ENCODE measurements at regions not wholly inside any gene's neighbourhood (a gene's known extent, or its start where the extent isn't known, plus 50 kb on each side); places are given as distances from the start of the nearest gene placed in this dataset.

DNA sequence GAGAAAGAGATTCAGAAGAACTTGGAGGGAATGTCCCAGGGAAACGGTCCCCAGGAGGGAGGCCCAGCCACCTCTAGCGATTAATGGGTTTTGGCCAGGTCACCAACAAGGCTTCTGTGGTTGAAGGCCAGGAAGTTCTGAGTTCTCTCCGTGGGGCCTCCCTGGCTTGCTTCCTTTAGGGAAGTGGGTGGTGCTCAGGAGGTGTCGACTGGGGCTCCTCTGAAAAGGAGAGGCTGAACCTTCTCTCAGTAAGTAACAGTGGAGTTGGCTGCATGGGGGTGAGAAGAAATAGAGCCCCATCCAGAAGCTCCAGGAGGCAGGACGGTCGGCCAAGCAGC, 77.1 kb upstream of the GSE1 start (continued):
- TF ChIP-seq YEATS4 (CRISPR knock-in tag; IDR thresholded peaks at IDR 0.05; ENCODE audit: borderline replicate concordance) (0 out of 2 replicates have a peak, but pooled peaks have one; percentile 20), ZFP82 (CRISPR knock-in tag; IDR thresholded peaks at IDR 0.05; ENCODE audit: borderline replicate concordance) (0 out of 2 replicates have a peak, but pooled peaks have one; percentile 44), ZMYM2 (CRISPR knock-in tag; IDR thresholded peaks at IDR 0.05) (no peak), GLI4 (CRISPR knock-in tag; IDR thresholded peaks at IDR 0.05; ENCODE audit: borderline replicate concordance) (no peak), ZNF430 (CRISPR knock-in tag; IDR thresholded peaks at IDR 0.05) (no peak), SP1 (IDR thresholded peaks at IDR 0.05) (no peak), SP1 (CRISPR knock-in tag; IDR thresholded peaks at IDR 0.05) (no peak), NKX3-1 (CRISPR knock-in tag; IDR thresholded peaks at IDR 0.05) (peak; percentile 25; the same call in 1 of the 2 replicates), ISL2 (CRISPR knock-in tag; IDR thresholded peaks at IDR 0.05) (0 out of 2 replicates have a peak, but pooled peaks have one; percentile 21), ZNF143 (CRISPR knock-in tag; IDR thresholded peaks at IDR 0.05) (0 out of 2 replicates have a peak, but pooled peaks have one; percentile 17), CHD4 (IDR thresholded peaks at IDR 0.05; ENCODE audit: borderline replicate concordance, low read length) (peak; percentile 75), ZFP36L1 (CRISPR knock-in tag; IDR thresholded peaks at IDR 0.05) (0 out of 2 replicates have a peak, but pooled peaks have one; percentile 48), E2F1 (CRISPR knock-in tag; IDR thresholded peaks at IDR 0.05) (peak; percentile 15; the same call in 1 of the 2 replicates), ZSCAN12 (CRISPR knock-in tag; IDR thresholded peaks at IDR 0.05) (0 out of 2 replicates have a peak, but pooled peaks have one; percentile 24), HOXA3 (CRISPR knock-in tag; IDR thresholded peaks at IDR 0.05) (0 out of 2 replicates have a peak, but pooled peaks have one; percentile 2), ZNF333 (CRISPR knock-in tag; IDR thresholded peaks at IDR 0.05; ENCODE audit: borderline replicate concordance) (peak; percentile 53; the same call in 1 of the 2 replicates), ZFP37 (CRISPR knock-in tag; IDR thresholded peaks at IDR 0.05; ENCODE audit: borderline replicate concordance) (0 out of 2 replicates have a peak, but pooled peaks have one; percentile 29), ZHX1 (CRISPR knock-in tag; IDR thresholded peaks at IDR 0.05; ENCODE audit: low read depth) (0 out of 2 replicates have a peak, but pooled peaks have one; percentile 61)
- TF ChIP-seq, protein P1, sequence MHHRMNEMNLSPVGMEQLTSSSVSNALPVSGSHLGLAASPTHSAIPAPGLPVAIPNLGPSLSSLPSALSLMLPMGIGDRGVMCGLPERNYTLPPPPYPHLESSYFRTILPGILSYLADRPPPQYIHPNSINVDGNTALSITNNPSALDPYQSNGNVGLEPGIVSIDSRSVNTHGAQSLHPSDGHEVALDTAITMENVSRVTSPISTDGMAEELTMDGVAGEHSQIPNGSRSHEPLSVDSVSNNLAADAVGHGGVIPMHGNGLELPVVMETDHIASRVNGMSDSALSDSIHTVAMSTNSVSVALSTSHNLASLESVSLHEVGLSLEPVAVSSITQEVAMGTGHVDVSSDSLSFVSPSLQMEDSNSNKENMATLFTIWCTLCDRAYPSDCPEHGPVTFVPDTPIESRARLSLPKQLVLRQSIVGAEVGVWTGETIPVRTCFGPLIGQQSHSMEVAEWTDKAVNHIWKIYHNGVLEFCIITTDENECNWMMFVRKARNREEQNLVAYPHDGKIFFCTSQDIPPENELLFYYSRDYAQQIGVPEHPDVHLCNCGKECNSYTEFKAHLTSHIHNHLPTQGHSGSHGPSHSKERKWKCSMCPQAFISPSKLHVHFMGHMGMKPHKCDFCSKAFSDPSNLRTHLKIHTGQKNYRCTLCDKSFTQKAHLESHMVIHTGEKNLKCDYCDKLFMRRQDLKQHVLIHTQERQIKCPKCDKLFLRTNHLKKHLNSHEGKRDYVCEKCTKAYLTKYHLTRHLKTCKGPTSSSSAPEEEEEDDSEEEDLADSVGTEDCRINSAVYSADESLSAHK (CRISPR knock-in tag; IDR thresholded peaks at IDR 0.05; ENCODE audit: borderline replicate concordance): 0 out of 2 replicates have a peak, but pooled peaks have one; percentile 21
- TF ChIP-seq, protein P2, sequence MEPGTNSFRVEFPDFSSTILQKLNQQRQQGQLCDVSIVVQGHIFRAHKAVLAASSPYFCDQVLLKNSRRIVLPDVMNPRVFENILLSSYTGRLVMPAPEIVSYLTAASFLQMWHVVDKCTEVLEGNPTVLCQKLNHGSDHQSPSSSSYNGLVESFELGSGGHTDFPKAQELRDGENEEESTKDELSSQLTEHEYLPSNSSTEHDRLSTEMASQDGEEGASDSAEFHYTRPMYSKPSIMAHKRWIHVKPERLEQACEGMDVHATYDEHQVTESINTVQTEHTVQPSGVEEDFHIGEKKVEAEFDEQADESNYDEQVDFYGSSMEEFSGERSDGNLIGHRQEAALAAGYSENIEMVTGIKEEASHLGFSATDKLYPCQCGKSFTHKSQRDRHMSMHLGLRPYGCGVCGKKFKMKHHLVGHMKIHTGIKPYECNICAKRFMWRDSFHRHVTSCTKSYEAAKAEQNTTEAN (CRISPR knock-in tag; conservative IDR thresholded peaks at IDR 0.05): 0 out of 2 replicates have a peak, but pooled peaks have one; percentile 9
- TF ChIP-seq, protein P3, sequence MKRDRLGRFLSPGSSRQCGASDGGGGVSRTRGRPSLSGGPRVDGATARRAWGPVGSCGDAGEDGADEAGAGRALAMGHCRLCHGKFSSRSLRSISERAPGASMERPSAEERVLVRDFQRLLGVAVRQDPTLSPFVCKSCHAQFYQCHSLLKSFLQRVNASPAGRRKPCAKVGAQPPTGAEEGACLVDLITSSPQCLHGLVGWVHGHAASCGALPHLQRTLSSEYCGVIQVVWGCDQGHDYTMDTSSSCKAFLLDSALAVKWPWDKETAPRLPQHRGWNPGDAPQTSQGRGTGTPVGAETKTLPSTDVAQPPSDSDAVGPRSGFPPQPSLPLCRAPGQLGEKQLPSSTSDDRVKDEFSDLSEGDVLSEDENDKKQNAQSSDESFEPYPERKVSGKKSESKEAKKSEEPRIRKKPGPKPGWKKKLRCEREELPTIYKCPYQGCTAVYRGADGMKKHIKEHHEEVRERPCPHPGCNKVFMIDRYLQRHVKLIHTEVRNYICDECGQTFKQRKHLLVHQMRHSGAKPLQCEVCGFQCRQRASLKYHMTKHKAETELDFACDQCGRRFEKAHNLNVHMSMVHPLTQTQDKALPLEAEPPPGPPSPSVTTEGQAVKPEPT (CRISPR knock-in tag; IDR thresholded peaks at IDR 0.05; ENCODE audit: low read depth): no peak
